Heart left ventricle (tissue), 16 donors: ENCODE measurements at regions not wholly inside any gene's neighbourhood (a gene's known extent, or its start where the extent isn't known, plus 50 kb on each side); places are given as distances from the start of the nearest gene placed in this dataset.

Experiments
- ATAC-seq, 4 donors: fragments of 200-7000 bp; cut with Tn5 transposase; one replicate each; pipeline ENCODE4 v1.9.1; 2020 to 2022; ENCODE audit warnings: moderate library complexity in 4 of 4, mild to moderate bottlenecking in 3 of 4, moderate number of reproducible peaks in 1 of 4
- DNase-seq, 5 donors: peaks; one replicate each; pipeline ENCODE4 v3.0.0-alpha.2; 2020
- H3K27ac ChIP-seq, 12 donors: fragments of 200-600 bp; sonication (generic) in 4 of 12; one replicate each; pipeline versions ENCODE4 v1.5.0 to v1.8.0; 2016 to 2022; ENCODE audit warnings: mild to moderate bottlenecking in 2 of 12
- H3K27me3 ChIP-seq, 9 donors: fragments of 200-600 bp; sonication (generic) in 2 of 9; one replicate each; pipeline versions ENCODE4 v1.5.1 to v1.8.0; 2016 to 2022; ENCODE audit warnings: mild to moderate bottlenecking in 3 of 9
- H3K36me3 ChIP-seq, 9 donors: fragments of 200-600 bp; sonication (generic) in 2 of 9; one replicate each; pipeline versions ENCODE4 v1.5.0 to v1.8.0; 2018 to 2022; ENCODE audit warnings: mild to moderate bottlenecking in 2 of 9
- H3K4me1 ChIP-seq, 12 donors: fragments of 200-600 bp; sonication (generic) in 4 of 12; one replicate each; pipeline versions ENCODE4 v1.5.0 to v1.8.0; 2016 to 2022; ENCODE audit warnings: mild to moderate bottlenecking in 3 of 12
- H3K4me3 ChIP-seq, 12 donors: fragments of 200-600 bp; sonication (generic) in 4 of 12; one replicate each; pipeline versions ENCODE4 v1.5.0 to v1.8.0; 2017 to 2022; ENCODE audit warnings: mild to moderate bottlenecking in 9 of 12, moderate library complexity in 4 of 12
- H3K9me3 ChIP-seq, 12 donors: fragments of 200-600 bp; sonication (generic) in 4 of 12; one replicate each; pipeline versions ENCODE4 v1.5.0 to v1.8.0; 2016 to 2022; ENCODE audit warnings: mild to moderate bottlenecking in 1 of 12
- CTCF ChIP-seq, 12 donors: fragments of 200-600 bp; sonication (generic) in 4 of 12; IDR thresholded peaks; one replicate each; pipeline versions ENCODE4 v1.5.0 to v1.8.0; 2018 to 2022; ENCODE audit warnings: antibody characterized with exemption in 12 of 12, mild to moderate bottlenecking in 5 of 12
- POLR2A ChIP-seq, 2 donors: fragments of 450-650 bp; IDR thresholded peaks; one replicate each; pipeline ENCODE4 v1.6.1; 2017; ENCODE audit warnings: antibody characterized with exemption in 2 of 2, mild to moderate bottlenecking in 2 of 2, moderate library complexity in 2 of 2
- WGBS, 4 donors: extraction: QIAGEN DNeasy Blood & Tissue Kit in 2 of 4; methylation state at CpG; one replicate each; pipeline versions ENCODE4 v1.1.5 to v1.1.7; 2013 to 2018; 5-methylcytosine and 5-hydroxymethylcytosine counted together
- intact Hi-C, 10 donors: fragments of 100-400 bp; cut with DNase I; formaldehyde crosslinking; loops; one replicate each; pipeline versions ENCODE4 v1.11.1 to v1.14.2; 2022
- donor health status: ischemic (EF 13 %, LVEDD 7.1; RV severe dilation, severe dysfunction).
- donor health status: healthy with polysubstance abuse.
- donor health status: DM: no; HTN: yes; CAD: no.
- donor health status: DM: no; HTN: no; CAD: no.
- donor health status: ischemic (EF 25% LVEDD 6.9; RV normal size, moderate dysfunction).
- donor health status: ischemic (EF 25% LVEDD 5.7; RV mildly dilated, moderate dysfunction).
- donor health status: healthy.
- donor health status: DM: yes; HTN: yes; CAD: no.
- donor health status: ischemic (EF 35%, LVEDD 5.7; RV mildly dilated, moderate dysfunction).
- donor health status: nonischemic (EF 11% LVEDD 7.7; RV severe dilation, severe dysfunction).
- donor health status: DM: yes; HTN: yes; CAD: no.
- donor health status: PGD.
- donor health status: ischemic (EF 29% LVEDD 5.4; RV normal size, mild dysfunction).
- donor health status: nonischemic (EF 23%, LVEDD 6.1; RV moderate dilation, normal function).

- DNase-seq (peak in 3 of 5 donors; percentile 34 to 41 (median 35)), ATAC-seq (no peak)
- 14% methylated on average over 7 of the region's 7 CpGs for WGBS, 4 donors
- intact Hi-C loops: loop anchor here (2.0 to 10.0 kb wide), 9 partner anchors 228 to 1812 kb away; partner anchors contain the start of gene HS3ST3B1 (in 1 of the 10)
- H3K27ac ChIP-seq: no peak overlapping the region
- peaks cover 0 to 16% (median 0%) of the 10 kb centered on the region in 9 donors for H3K27me3 ChIP-seq
- H3K9me3 ChIP-seq: peaks cover 0 to 9% (median 0%) of the 10 kb centered on the region in 12 donors
- H3K4me1 ChIP-seq: no peaks in the 10 kb centered on the region
- no peaks in the 10 kb centered on the region for H3K36me3 ChIP-seq
- no peak overlapping the region for H3K4me3 ChIP-seq
- TF ChIP-seq POLR2A (IDR thresholded peaks at IDR 0.05): no peak
- peak; percentile 64 to 86 (median 76) for TF ChIP-seq CTCF (IDR thresholded peaks at IDR 0.05)
Observed at GRCh38 chr17:14926526-14927122, 338.5 kb downstream of the PMP22 start.

- Histone ChIP-seq H3K27me3 (peaks cover 0 to 16% (median 0%) of the 10 kb centered on the region in 9 donors), H3K27ac (no peak overlapping the region), H3K4me1 (no peaks in the 10 kb centered on the region), H3K4me3 (no peak overlapping the region), H3K36me3 (no peaks in the 10 kb centered on the region), H3K9me3 (peaks cover 0 to 9% (median 0%) of the 10 kb centered on the region in 12 donors)
- no peak for TF ChIP-seq POLR2A (IDR thresholded peaks at IDR 0.05)
- no peak for TF ChIP-seq CTCF (IDR thresholded peaks at IDR 0.05)
- intact Hi-C loops: loop anchor here (2.0 to 10.0 kb wide), 9 partner anchors 229 to 1811 kb away; partner anchors contain the start of gene HS3ST3B1 (in 1 of the 10)
- DNase-seq (no peak), ATAC-seq (no peak)
- WGBS, 4 donors: 63 to 72% (median 69%) methylated on average over 8 of the region's 8 CpGs
Observed at GRCh38 chr17:14926073-14926472, 339.1 kb downstream of the PMP22 start.

- intact Hi-C loops: loop anchor here in 9 of 10 donors (5.0 to 10.0 kb wide), 7 partner anchors 229 to 1811 kb away; partner anchors contain the start of gene HS3ST3B1 (in 1 of the 9)
- Histone ChIP-seq H3K27me3 (peaks cover 0 to 16% (median 0%) of the 10 kb centered on the region in 9 donors), H3K27ac (no peak overlapping the region), H3K4me1 (no peaks in the 10 kb centered on the region), H3K9me3 (peaks cover 0 to 9% (median 0%) of the 10 kb centered on the region in 12 donors), H3K36me3 (no peaks in the 10 kb centered on the region), H3K4me3 (no peak overlapping the region)
- ATAC-seq: no peak
- TF ChIP-seq POLR2A (IDR thresholded peaks at IDR 0.05): no peak
- TF ChIP-seq CTCF (IDR thresholded peaks at IDR 0.05): no peak
- DNase-seq: no peak
- 81 to 94% (median 87%) methylated on average over 2 of the region's 2 CpGs for WGBS, 4 donors
Observed at GRCh38 chr17:14925498-14925897, 339.6 kb downstream of the PMP22 start.

DNA sequence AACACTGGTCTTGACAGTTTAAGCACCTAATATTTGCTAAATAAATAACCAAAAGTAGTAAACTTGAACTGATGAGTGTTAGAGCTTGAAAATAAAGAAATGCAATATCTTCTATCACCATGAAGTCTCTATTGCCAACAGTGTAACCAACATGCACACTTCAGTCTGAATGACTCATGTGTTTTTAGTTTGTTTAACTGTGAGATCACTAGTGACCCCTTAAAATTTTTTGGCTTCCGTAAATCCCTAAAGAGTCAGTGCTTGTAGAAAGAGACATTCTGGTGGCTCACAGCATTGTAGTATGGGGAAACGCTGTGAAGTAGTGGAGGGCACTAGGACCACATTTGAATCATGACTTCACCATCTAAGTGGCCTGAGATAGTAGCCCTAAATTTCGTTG lies 341.1 kb downstream of the PMP22 start:
- no peak for TF ChIP-seq CTCF (IDR thresholded peaks at IDR 0.05)
- no peak for TF ChIP-seq POLR2A (IDR thresholded peaks at IDR 0.05)
- ATAC-seq (no peak), DNase-seq (no peak)
- Histone ChIP-seq H3K36me3 (no peaks in the 10 kb centered on the region), H3K9me3 (peaks cover 0 to 9% (median 0%) of the 10 kb centered on the region in 12 donors), H3K27me3 (peaks cover 0 to 16% (median 0%) of the 10 kb centered on the region in 9 donors), H3K27ac (no peak overlapping the region), H3K4me1 (no peaks in the 10 kb centered on the region), H3K4me3 (no peak overlapping the region)
- intact Hi-C loops: loop anchor here in 7 of 10 donors (5.0 to 10.0 kb wide), 7 partner anchors 231 to 1809 kb away; partner anchors contain the start of gene HS3ST3B1 (in 1 of the 7)
- 59 to 62% (median 60%) methylated on average over 3 of the region's 3 CpGs for WGBS, 4 donors
